SK-N-MC (cell line): ENCODE measurements at regions not wholly inside any gene's neighbourhood (a gene's known extent, or its start where the extent isn't known, plus 50 kb on each side); places are given as distances from the start of the nearest gene placed in this dataset.

Experiments used
- DNase-seq: peaks from one replicate; pipeline ENCODE4 v3.0.0-alpha.2; 2011; ENCODE audit warnings: low read depth, low spot score
- H3K27ac ChIP-seq: fragments of 200-600 bp; sonication (generic); 2 replicates; pipeline ENCODE4 v1.5.1; 2016; ENCODE audit warnings: mixed run types
- H3K36me3 ChIP-seq: fragments of 200-600 bp; sonication (generic); 2 replicates; pipeline ENCODE4 v1.6.1; 2017; ENCODE audit warnings: antibody characterized with exemption, low read length, mixed read lengths; ENCODE audit not compliant: insufficient read depth
- H3K4me3 ChIP-seq: fragments of 200-600 bp; sonication (generic); 2 replicates; pipeline ENCODE4 v1.5.1; 2016
- H3K9ac ChIP-seq: fragments of 200-600 bp; sonication (generic); 2 replicates; pipeline ENCODE4 v1.8.0; 2017; ENCODE audit warnings: mixed run types, mixed read lengths; ENCODE audit not compliant: insufficient read length
- H3K9me3 ChIP-seq: fragments of 200-600 bp; sonication (generic); 2 replicates; pipeline ENCODE4 v1.6.1; 2017; ENCODE audit warnings: low read depth, mild to moderate bottlenecking, antibody characterized with exemption, low read length, moderate library complexity, mixed read lengths
- EZH2 ChIP-seq: fragments of 200-600 bp; sonication (generic); IDR thresholded peaks from one replicate; pipeline ENCODE4 v1.6.1; 2017; ENCODE audit warnings: antibody characterized with exemption
- FOXP2 ChIP-seq: optimal IDR thresholded peaks from 2 replicates; pipeline ENCODE3; 2011; ENCODE audit warnings: mild to moderate bottlenecking, moderate library complexity; ENCODE audit not compliant: insufficient read depth; ENCODE audit errors: extremely low read length, control extremely low read depth
- POLR2AphosphoS5 ChIP-seq: IDR thresholded peaks from 2 replicates; pipeline ENCODE4 v1.6.1; 2012; ENCODE audit warnings: mild to moderate bottlenecking, low read depth, low read length, borderline replicate concordance

DNA sequence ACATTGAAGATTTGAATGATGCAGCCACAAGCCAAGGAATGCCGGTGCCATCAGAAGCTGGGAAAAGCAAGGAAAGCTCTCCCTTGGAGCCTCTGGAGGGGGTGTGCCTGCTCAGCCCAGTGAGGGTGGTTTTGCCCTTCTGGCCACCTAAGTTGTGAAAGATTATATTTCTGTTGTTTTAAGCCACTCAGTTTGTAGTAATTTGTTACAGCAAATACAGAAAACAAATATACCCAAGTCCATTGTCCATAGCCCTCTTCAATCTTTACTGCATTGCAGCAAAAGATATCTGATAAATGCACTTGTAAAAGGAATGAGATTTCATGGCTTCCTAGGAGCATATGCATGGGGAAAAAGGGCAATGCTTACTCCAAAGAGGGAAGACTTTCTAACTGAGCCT is 447.9 kb downstream of the HAPSTR1 start:
- H3K27ac ChIP-seq = no peak overlapping the region
- H3K4me3 ChIP-seq = no peak overlapping the region
- no peaks in the 10 kb centered on the region for H3K9me3 ChIP-seq
- H3K36me3 ChIP-seq = no peaks in the 10 kb centered on the region
- TF ChIP-seq FOXP2 (no peak), POLR2AphosphoS5 (no peak), EZH2 (no peak)
- no peak overlapping the region for H3K9ac ChIP-seq
- DNase-seq = no peak

DNA sequence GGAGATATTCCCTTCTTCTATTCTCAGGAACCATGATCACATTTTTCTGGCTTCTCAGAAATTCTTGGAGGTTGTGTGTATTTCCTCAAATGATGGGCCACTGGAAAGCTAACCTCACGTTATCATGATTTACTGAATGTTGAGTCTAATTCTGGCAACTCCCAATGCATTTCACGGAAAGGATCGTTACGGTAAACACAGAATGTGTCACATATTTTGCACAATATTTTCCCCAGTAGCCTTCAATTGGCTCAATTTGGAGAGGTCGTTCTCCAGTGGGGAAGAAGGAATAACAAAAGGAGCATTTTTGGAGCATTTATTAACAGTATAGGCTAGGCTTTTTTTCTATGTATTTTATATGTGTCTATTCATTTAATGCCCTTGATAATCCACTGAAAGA is 450.3 kb downstream of the HAPSTR1 start:
- no peak overlapping the region for H3K4me3 ChIP-seq
- H3K9ac ChIP-seq = no peak overlapping the region
- H3K27ac ChIP-seq = no peak overlapping the region
- H3K36me3 ChIP-seq = no peaks in the 10 kb centered on the region
- no peak for TF ChIP-seq EZH2
- TF ChIP-seq FOXP2 = no peak
- TF ChIP-seq POLR2AphosphoS5 = no peak
- DNase-seq = no peak
- H3K9me3 ChIP-seq = no peaks in the 10 kb centered on the region

DNA sequence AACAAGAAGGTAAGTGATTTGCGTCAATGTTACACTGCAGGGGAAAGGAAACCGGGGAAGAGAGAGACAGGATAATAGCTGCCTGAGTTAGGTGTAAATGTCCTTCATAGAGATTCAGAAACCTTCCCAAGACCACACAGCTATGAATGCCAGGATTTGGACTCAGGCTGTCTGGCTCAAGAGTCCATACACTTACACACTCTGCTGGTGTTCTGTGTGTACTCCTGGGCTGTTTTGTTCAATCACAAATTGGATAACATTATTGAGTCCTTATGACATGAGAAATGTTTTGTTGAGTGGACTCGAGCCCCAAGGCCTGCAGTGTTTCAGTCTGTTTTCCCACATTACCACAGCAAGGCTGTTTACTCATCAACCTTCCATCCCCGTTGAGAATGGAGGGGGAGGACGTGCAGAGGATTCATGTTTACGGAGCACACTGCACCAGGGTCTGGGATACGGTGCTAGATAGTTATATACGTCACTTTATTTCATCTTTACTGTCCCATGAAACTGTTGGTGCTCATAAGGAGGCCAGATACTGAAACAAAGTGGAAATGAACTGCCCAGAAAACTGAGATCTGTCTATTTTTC is 450.8 kb downstream of the HAPSTR1 start:
- H3K4me3 ChIP-seq = no peak overlapping the region
- TF ChIP-seq FOXP2 = no peak
- no peak for TF ChIP-seq POLR2AphosphoS5
- no peak for TF ChIP-seq EZH2
- H3K9ac ChIP-seq = no peak overlapping the region
- no peak for DNase-seq
- H3K36me3 ChIP-seq = no peaks in the 10 kb centered on the region
- H3K9me3 ChIP-seq = no peaks in the 10 kb centered on the region
- H3K27ac ChIP-seq = no peak overlapping the region

DNA sequence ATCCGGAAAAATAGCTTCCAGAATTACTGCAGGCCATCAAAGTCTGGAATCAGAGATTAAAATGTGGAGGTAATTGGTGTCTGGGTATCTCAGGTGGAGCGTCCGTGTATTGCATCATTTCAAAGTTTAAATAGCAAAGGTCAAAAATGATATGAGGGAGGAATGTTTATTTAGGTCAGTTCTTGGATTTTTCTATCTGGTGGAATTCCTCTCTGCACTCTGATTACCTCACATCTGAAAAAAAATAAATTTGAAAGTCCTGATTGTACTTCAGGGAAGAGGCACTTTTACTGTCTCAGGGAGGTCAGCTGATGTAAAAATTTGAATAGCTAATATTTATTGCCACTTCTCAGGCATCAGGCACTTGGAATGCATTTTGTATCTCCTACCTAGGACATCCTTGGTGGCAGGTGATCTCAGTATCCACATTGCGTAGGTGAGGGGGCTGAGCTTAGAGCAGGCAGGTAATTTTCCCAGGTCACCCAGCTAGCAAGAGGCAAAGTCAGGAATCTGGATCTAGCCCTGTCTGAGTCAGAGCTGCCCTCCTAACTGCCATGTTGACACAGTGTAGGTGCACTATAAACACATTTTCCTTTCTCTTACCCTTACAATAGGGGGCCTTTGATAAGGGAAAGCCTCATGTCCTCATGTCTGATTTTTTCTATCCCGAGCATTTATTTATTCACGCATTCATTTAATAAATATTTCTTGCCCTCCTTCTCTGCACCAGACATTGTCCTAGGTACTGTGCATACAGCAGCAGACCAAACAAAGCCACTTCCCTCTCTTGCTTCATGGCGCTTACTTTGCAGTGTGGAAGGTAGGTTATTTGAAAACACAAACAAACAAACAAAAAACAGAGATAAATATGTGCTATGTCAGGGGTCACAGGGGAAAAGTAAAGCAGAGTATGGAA is 454.3 kb downstream of the HAPSTR1 start:
- no peak overlapping the region for H3K4me3 ChIP-seq
- no peak for DNase-seq
- no peaks in the 10 kb centered on the region for H3K36me3 ChIP-seq
- no peak overlapping the region for H3K9ac ChIP-seq
- TF ChIP-seq POLR2AphosphoS5 (no peak), FOXP2 (no peak), EZH2 (no peak)
- no peaks in the 10 kb centered on the region for H3K9me3 ChIP-seq
- H3K27ac ChIP-seq = no peak overlapping the region

DNA sequence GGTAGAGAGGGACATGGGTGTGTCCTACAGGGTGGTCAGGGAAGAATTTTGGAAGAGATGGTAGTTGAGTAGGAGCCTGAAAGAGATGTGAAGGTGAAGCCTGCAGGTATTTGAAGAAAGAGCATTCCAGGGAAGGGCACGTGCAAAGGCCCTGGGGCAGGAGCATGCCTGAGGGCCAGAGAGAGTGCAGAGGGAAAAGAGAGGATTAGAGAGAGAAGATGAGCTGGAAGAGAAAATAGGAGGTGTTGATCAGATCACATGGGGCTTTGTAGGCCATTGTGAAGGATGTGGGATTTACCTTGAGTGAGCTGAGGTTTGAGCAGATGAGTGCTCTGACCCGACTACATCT is 455.0 kb downstream of the HAPSTR1 start:
- no peaks in the 10 kb centered on the region for H3K36me3 ChIP-seq
- TF ChIP-seq POLR2AphosphoS5 = no peak
- TF ChIP-seq FOXP2 = no peak
- no peak for TF ChIP-seq EZH2

DNA sequence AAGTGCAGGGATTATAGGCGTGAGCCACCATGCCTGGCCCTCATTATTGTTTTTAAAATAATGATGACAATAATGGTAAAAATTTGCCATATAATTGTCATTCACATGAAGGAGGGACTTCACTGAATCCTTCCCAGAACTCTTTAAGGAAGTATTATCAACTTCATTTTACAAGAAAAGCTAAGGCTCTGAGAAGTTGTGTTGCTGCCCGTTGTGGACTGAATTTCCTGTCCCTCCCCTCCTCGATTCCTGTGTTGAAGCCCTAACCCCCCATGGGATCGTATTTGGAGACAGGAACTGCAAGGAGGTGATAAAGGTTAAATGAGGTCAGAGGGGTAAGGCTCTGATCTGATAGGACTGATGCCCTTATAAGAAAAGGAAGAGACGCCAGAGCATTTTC is 458.0 kb downstream of the HAPSTR1 start:
- H3K4me3 ChIP-seq = no peak overlapping the region
- DNase-seq = no peak
- H3K36me3 ChIP-seq = no peaks in the 10 kb centered on the region
- H3K9me3 ChIP-seq = no peaks in the 10 kb centered on the region
- TF ChIP-seq EZH2 = no peak
- TF ChIP-seq FOXP2 = no peak
- TF ChIP-seq POLR2AphosphoS5 = no peak
- H3K27ac ChIP-seq = no peak overlapping the region
- H3K9ac ChIP-seq = no peak overlapping the region

More for the DNA sequence above, 455.0 kb downstream of the HAPSTR1 start:
- DNase-seq = no peak
- H3K27ac ChIP-seq = no peak overlapping the region
- H3K9ac ChIP-seq = no peak overlapping the region
- no peaks in the 10 kb centered on the region for H3K9me3 ChIP-seq
- no peak overlapping the region for H3K4me3 ChIP-seq

DNA sequence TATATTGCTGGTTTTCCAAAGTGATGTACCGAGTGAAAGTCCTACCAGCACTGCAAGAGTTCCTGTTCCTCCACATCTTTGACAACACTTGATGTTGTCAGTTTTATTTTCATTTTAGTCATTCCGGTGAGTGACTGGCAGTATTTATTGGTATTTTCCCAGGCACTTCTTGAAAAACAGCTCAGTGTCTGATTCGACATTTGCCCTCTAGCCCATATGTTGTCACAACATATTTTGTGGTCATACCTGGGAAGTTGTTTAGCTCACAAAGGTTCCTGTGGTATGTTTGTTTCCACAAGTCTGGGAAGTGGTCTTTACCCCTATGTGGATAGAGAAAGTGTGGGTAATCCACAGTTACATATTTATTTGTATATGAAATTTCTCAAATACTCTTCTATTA is 463.6 kb downstream of the HAPSTR1 start:
- H3K9me3 ChIP-seq = no peaks in the 10 kb centered on the region
- TF ChIP-seq FOXP2 (no peak), POLR2AphosphoS5 (no peak), EZH2 (no peak)
- no peaks in the 10 kb centered on the region for H3K36me3 ChIP-seq
- H3K27ac ChIP-seq = no peak overlapping the region
- no peak overlapping the region for H3K4me3 ChIP-seq
- DNase-seq = no peak
- no peak overlapping the region for H3K9ac ChIP-seq

DNA sequence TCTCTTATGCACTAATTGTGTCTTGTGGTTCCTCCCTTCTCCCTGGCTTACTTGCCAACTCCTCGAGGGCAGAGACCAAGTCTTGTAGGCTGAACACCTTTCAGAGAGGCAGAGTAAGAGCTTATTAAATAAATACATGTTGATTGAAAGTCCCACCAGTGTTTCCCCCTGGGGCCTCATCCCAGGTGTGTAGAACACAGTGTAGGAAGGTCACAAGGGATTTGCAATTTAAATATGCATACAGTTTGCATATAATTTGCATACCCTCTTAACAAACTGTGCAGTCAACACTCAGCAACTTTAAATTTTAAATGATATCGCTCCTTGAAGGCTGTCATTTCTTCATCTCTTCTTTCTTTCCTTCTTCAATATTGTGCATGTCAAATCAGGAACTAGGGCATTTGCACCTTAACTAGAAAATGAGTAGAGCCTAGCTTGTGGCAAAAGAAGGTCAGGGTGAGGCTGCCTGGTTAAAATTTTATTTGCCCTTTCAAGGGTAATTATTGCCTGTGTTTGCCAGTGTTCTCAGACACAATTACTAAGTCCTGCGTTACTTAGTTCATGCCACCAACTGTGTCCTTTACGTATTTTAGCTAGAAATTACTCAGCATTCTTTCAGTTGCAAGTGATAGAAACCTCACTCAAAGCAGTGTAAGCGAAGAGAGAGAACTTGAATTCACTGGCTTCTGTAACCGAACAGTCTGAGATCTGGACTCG is 465.7 kb downstream of the HAPSTR1 start:
- TF ChIP-seq EZH2 = no peak
- Histone ChIP-seq H3K36me3 (no peaks in the 10 kb centered on the region), H3K27ac (no peak overlapping the region), H3K9ac (no peak overlapping the region), H3K4me3 (no peak overlapping the region), H3K9me3 (no peaks in the 10 kb centered on the region)
- DNase-seq = no peak
